SU-DHL-6 (cell line): ENCODE measurements at regions not wholly inside any gene's neighbourhood (a gene's known extent, or its start where the extent isn't known, plus 50 kb on each side); places are given as distances from the start of the nearest gene placed in this dataset.
"Not testable (repeated sequence)": the region's sequence is repeated elsewhere in the genome, so short reads cannot be mapped to it uniquely, and the experiment has no call there.

ENCODE experiments used
- H2AFZ ChIP-seq: fragments of 200-600 bp; sonication (generic); 2 replicates; pipeline ENCODE4 v1.6.1; 2014; ENCODE audit warnings: low read depth, mild to moderate bottlenecking, moderate library complexity, mixed read lengths, antibody characterized with exemption, low read length; ENCODE audit not compliant: severe bottlenecking
- H3F3A ChIP-seq: fragments of 200-600 bp; shearing (Covaris generic); 2 replicates; pipeline ENCODE4 v1.6.0; 2016; ENCODE audit warnings: antibody characterized with exemption, mild to moderate bottlenecking; ENCODE audit not compliant: insufficient read depth
- H3K27ac ChIP-seq: fragments of 200-600 bp; sonication (generic); 2 replicates; pipeline ENCODE4 v1.5.1; 2016; ENCODE audit warnings: low read depth, mild to moderate bottlenecking, low read length, moderate library complexity, mixed read lengths
- H3K27me3 ChIP-seq: fragments of 200-600 bp; sonication (generic), shearing (Covaris generic); 2 replicates; pipeline ENCODE4 v1.6.0; 2014; ENCODE audit warnings: mild to moderate bottlenecking, low read length
- H3K36me3 ChIP-seq: fragments of 200-600 bp; sonication (generic); 2 replicates; pipeline ENCODE4 v1.6.1; 2014; ENCODE audit warnings: mild to moderate bottlenecking, low read length, mixed read lengths
- H3K4me2 ChIP-seq: fragments of 300-600, 200-600 bp; shearing (Covaris generic), sonication (generic); 2 replicates; pipeline ENCODE4 v1.6.0; 2014; ENCODE audit warnings: low read length, low read depth, mild to moderate bottlenecking; ENCODE audit not compliant: poor library complexity, severe bottlenecking
- H3K4me3 ChIP-seq: fragments of 200-600 bp; sonication (generic); 2 replicates; pipeline ENCODE4 v1.5.1; 2014; ENCODE audit warnings: antibody characterized with exemption, low read length, mild to moderate bottlenecking, mixed read lengths; ENCODE audit not compliant: insufficient read depth, poor library complexity, severe bottlenecking
- H3K79me2 ChIP-seq: fragments of 200-600 bp; sonication (generic); 2 replicates; pipeline ENCODE4 v1.6.1; 2014; ENCODE audit warnings: mild to moderate bottlenecking, low read length, moderate library complexity; ENCODE audit not compliant: insufficient read depth
- H3K9ac ChIP-seq: fragments of 200-600 bp; sonication (generic); 2 replicates; pipeline ENCODE4 v1.7.0; 2014; ENCODE audit warnings: mild to moderate bottlenecking, low read length
- H3K9me2 ChIP-seq: fragments of 200-600 bp; sonication (generic); replicated peaks from 2 replicates; pipeline ENCODE4 v1.6.1; 2014; ENCODE audit warnings: low read length; ENCODE audit not compliant: insufficient read depth
- H3K9me3 ChIP-seq: fragments of 200-600 bp; sonication (generic); 2 replicates; pipeline ENCODE4 v1.6.1; 2014; ENCODE audit warnings: low read length, mixed read lengths; ENCODE audit not compliant: insufficient read depth
- H4K20me1 ChIP-seq: fragments of 200-600 bp; sonication (generic); 2 replicates; pipeline ENCODE4 v1.6.1; 2014; ENCODE audit warnings: low read depth, mild to moderate bottlenecking, antibody characterized with exemption, low read length, moderate library complexity, mixed read lengths
- EZH2phosphoT487 ChIP-seq: fragments of 200-600 bp; sonication (generic), shearing (Covaris generic); conservative IDR thresholded peaks from 2 replicates; pipeline ENCODE4 v1.6.1; 2018; ENCODE audit warnings: mild to moderate bottlenecking, antibody characterized with exemption, low read length, moderate library complexity, mixed read lengths
- TF ChIP-seq, protein P1 (sequence below): fragments of 200-600 bp; sonication (generic); IDR thresholded peaks from one replicate; pipeline ENCODE4 v1.5.1; 2017; ENCODE audit warnings: antibody characterized with exemption, mild to moderate bottlenecking, low read length, moderate library complexity; ENCODE audit not compliant: insufficient read depth, poor library complexity, severe bottlenecking

DNA sequence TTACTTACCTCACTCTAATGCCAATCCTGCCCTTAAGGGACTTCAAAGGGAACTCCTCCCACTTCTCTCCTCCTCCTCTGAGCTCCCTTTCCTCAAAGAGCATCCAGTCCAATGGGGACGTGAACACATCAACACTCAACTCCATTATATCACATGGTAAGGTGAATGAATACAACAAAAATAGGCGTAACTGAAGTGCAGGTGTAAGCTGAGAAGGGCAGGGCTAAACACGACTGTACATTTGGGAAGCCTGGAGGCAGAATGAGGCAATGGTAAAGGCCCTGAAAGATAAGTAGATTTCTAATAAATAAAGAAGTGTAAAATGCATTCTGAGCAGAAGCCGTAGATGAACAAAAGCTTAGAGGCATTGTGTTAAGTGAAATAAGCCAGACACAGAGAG, 226.1 kb upstream of the TRIB2 start:
- no peaks in the 10 kb centered on the region for H3K27me3 ChIP-seq
- H3K36me3 ChIP-seq, result no peaks in the 10 kb centered on the region
- no peaks in the 10 kb centered on the region for H4K20me1 ChIP-seq
- no peak overlapping the region for H3K4me2 ChIP-seq
- H3K4me3 ChIP-seq, result no peak overlapping the region
- no peak overlapping the region for H3K9ac ChIP-seq
- H2AFZ ChIP-seq, result no peak overlapping the region
- no peaks in the 10 kb centered on the region for H3K9me2 ChIP-seq
- no peak overlapping the region for H3K27ac ChIP-seq
- no peaks in the 10 kb centered on the region for H3F3A ChIP-seq
- TF ChIP-seq, protein P1, sequence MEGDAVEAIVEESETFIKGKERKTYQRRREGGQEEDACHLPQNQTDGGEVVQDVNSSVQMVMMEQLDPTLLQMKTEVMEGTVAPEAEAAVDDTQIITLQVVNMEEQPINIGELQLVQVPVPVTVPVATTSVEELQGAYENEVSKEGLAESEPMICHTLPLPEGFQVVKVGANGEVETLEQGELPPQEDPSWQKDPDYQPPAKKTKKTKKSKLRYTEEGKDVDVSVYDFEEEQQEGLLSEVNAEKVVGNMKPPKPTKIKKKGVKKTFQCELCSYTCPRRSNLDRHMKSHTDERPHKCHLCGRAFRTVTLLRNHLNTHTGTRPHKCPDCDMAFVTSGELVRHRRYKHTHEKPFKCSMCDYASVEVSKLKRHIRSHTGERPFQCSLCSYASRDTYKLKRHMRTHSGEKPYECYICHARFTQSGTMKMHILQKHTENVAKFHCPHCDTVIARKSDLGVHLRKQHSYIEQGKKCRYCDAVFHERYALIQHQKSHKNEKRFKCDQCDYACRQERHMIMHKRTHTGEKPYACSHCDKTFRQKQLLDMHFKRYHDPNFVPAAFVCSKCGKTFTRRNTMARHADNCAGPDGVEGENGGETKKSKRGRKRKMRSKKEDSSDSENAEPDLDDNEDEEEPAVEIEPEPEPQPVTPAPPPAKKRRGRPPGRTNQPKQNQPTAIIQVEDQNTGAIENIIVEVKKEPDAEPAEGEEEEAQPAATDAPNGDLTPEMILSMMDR, result no peak
- TF ChIP-seq EZH2phosphoT487, result no peak
- no peaks in the 10 kb centered on the region for H3K79me2 ChIP-seq
- no peaks in the 10 kb centered on the region for H3K9me3 ChIP-seq

DNA sequence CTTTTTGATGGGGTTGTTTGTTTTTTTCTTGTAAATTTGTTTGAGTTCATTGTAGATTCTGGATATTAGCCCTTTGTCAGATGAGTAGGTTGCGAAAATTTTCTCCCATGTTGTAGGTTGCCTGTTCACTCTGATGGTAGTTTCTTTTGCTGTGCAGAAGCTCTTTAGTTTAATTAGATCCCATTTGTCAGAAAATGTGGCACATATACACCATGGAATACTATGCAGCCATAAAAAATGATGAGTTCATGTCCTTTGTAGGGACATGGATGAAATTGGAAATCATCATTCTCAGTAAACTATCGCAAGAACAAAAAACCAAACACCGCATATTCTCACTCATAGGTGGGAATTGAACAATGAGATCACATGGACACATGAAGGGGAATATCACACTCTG, 224.4 kb upstream of the TRIB2 start:
- H3K79me2 ChIP-seq, H4K20me1 ChIP-seq, H3K36me3 ChIP-seq, H3K4me3 ChIP-seq, H3K9ac ChIP-seq, H3F3A ChIP-seq, H3K27me3 ChIP-seq, H3K4me2 ChIP-seq, H3K9me2 ChIP-seq, H2AFZ ChIP-seq, H3K9me3 ChIP-seq, H3K27ac ChIP-seq: not testable (repeated sequence)

DNA sequence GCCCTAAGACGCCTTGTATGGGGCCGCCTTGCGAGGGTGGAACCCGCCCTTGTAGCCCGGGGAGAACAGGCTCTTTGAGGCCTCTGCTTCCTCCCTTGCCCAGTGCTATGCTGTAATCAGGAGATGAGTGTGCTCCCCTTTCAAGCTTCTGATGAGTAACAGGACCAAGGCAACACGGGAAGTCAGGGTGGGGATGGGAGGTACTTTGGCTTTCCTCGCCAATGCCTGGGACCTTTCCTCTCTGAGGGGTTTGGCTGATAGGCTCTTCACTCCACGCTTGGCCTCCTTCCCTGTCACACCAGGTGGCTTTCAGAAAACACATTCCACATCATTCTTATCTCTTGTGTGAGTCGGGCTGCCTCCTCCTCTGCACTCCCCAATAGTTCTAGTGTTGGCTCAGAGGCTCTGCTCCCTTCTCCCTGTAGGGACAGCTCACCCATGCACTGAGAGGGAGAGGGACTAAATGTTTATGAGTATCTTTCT, 223.7 kb upstream of the TRIB2 start:
- Histone ChIP-seq H3K9me3 (no peaks in the 10 kb centered on the region), H3K9ac (no peak overlapping the region), H3K27ac (no peak overlapping the region), H3K9me2 (no peaks in the 10 kb centered on the region), H3K4me2 (no peak overlapping the region), H4K20me1 (no peaks in the 10 kb centered on the region), H3F3A (no peaks in the 10 kb centered on the region), H3K27me3 (no peaks in the 10 kb centered on the region), H2AFZ (no peak overlapping the region), H3K36me3 (no peaks in the 10 kb centered on the region), H3K4me3 (no peak overlapping the region), H3K79me2 (no peaks in the 10 kb centered on the region)
- TF ChIP-seq, protein P1, result no peak

DNA sequence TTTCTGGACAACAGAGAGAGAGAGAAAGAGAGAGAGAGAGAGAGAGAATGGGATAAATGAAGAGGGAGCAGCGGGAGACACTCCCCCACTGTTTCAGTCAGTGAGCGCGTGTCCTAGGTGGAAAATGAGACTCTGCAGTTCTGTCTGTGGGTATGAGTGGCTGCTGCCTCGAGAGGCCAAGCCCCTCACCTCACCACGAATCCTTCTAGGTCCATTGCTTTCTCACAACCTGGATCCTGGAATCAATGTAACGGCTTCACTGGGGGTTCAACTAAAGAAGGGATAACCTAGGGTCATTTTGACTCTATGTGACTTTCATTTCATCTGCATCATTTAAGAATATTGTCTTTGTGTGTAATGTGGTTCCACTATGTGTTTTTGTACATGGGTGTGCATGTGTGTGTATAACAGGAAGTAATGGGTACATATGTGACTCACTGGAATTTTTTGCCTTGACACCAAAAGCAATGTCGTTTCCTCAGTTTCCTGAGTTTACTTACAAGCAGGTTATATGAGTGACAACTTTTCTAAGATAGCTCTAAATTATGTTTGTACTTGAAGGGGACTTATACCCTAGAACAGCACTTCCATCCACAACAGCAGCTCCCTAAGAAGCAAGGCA, 221.4 kb upstream of the TRIB2 start:
- no peak overlapping the region for H3K27ac ChIP-seq
- no peaks in the 10 kb centered on the region for H3K9me2 ChIP-seq
- no peak overlapping the region for H2AFZ ChIP-seq
- H4K20me1 ChIP-seq, result no peaks in the 10 kb centered on the region
- no peaks in the 10 kb centered on the region for H3K36me3 ChIP-seq
- no peak overlapping the region for H3K4me3 ChIP-seq
- H3K9me3 ChIP-seq, result no peaks in the 10 kb centered on the region
- H3K4me2 ChIP-seq, result no peak overlapping the region
- no peak for TF ChIP-seq EZH2phosphoT487
- TF ChIP-seq, protein P1, result no peak
- H3F3A ChIP-seq, result no peaks in the 10 kb centered on the region
- H3K9ac ChIP-seq, result no peak overlapping the region
- no peaks in the 10 kb centered on the region for H3K27me3 ChIP-seq
- H3K79me2 ChIP-seq, result no peaks in the 10 kb centered on the region
